AG10803 (cell line): ENCODE measurements at regions not wholly inside any gene's neighbourhood (a gene's known extent, or its start where the extent isn't known, plus 50 kb on each side); places are given as distances from the start of the nearest gene placed in this dataset.

Source experiments
- DNase-seq: peaks from one replicate; pipeline ENCODE4 v3.0.0; 2010; ENCODE audit warnings: low read depth
- H3K4me3 ChIP-seq: 2 replicates; pipeline ENCODE4 v1.5.1; 2011; ENCODE audit warnings: mild to moderate bottlenecking, low read length, control low read depth
- CTCF ChIP-seq: conservative IDR thresholded peaks from 2 replicates; pipeline ENCODE4 v1.5.1; 2011; ENCODE audit warnings: mild to moderate bottlenecking, low read length, control low read depth, inconsistent platforms

GRCh38 chr1:47707503-47707902 lies 269.7 kb downstream of the FOXD2 start:
- no peak overlapping the region for H3K4me3 ChIP-seq
- TF ChIP-seq CTCF, result no peak
- no peak for DNase-seq

GRCh38 chr1:47708019-47708535 lies 270.2 kb downstream of the FOXD2 start:
- no peak overlapping the region for H3K4me3 ChIP-seq
- DNase-seq, result no peak
- no peak for TF ChIP-seq CTCF

DNA sequence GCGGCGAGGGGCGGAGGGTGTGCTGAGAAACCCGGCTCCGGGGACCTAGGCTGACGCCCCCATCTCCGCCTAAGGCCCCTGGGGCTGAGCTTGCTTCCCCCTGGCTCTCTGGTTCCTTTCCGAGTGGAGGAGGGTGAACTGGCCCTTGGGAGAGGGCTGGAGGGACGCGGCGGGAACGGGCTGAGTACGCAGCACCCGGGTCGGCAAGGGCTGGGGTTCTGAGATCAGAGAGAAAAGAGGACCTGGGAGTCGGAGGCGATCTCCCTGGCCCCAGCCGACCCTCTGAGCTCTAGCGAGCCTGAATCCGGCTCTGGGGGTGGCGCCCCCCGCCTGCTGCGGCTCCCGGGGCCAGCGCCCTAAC lies 270.8 kb downstream of the FOXD2 start:
- TF ChIP-seq CTCF, result no peak
- no peak overlapping the region for H3K4me3 ChIP-seq
- no peak for DNase-seq

DNA sequence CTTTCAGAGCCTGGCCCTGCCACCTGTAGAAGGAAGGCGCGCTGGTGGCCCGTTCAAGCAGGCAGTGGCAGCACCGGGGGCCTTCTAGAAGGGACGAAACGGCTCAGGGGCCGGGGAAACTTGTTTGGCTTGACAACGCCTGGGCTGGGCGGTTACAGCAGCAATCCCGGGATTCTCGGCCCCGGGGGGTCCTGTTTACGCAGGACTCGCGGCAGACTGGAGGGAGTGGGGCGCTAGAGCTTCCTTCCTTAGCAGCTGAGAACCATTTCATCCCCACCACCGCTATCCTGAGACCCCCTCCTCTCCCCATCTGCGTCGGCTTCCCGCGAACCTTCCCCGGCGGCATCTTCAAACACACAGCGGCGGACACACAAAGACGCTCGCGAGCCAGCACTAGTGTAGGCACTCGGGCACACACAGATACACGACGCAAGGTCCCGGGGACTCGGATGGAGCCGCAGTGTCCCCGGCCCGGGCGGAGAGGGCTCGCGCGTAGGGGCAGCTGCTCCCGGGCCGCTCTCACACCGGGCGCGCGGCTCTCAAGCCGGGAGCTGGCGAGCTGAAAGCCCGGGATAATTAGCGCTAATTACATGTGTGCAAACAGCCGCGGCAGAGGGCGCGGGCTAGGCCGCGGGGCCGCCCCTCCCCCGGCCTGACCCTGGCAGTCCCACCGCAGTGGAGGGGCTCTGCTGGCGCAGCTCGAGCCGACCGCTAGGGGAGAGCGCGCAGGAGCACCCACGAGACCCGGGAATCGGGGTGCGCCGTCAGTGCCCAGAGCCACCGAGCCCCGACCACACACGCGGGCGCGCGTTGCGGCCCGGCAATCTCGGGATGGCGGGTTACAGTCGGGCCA lies 271.4 kb downstream of the FOXD2 start:
- DNase-seq, result peak; percentile 16
- peak overlapping the region; percentile 20; the same call in 1 of the 2 replicates for H3K4me3 ChIP-seq
- no peak for TF ChIP-seq CTCF

- no peak for TF ChIP-seq CTCF
- peak overlapping the region; percentile 20 for H3K4me3 ChIP-seq
- DNase-seq, result no peak
Observed at GRCh38 chr1:47709872-47710231, 272.0 kb downstream of the FOXD2 start.

DNA sequence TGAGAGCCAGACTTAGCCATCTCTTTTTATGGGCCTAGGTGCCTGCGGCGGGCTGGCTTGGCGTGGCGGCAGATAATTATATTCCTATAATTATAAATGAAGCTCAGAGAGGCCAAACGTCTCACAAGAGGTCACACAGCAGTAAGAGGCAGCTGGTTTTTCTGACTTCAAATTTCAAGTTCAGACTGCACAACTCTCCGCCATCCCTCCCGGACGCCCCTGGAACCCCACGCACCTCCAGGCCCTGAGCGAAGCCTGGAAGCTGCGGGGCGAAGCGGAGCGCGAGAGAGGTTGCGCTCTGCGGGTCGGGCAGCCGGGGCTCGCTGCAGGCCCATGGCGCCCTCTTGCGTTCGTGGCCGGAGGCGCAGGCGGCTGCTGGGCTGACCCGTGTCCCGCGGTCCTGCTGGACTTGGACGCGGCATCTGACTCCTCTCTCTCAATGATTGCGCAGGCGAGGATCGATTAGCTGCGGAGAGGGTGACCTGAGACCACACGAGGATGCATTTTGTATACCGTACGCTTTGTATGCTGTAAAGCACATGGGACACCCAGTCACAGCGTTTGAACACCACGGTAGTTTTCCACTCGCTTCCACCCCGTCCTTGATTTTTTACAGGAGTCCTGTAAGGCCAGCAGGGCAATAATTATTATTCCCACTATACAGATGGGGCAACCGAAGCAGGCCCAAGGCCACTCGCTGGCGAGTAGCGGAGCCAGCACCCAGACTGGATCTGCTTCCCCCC lies 272.7 kb downstream of the FOXD2 start:
- H3K4me3 ChIP-seq, result no peak overlapping the region
- peak; percentile 88 for TF ChIP-seq CTCF
- peak; percentile 41 for DNase-seq
